ENCODE measurements at regions not wholly inside any gene's neighbourhood (a gene's known extent, or its start where the extent isn't known, plus 50 kb on each side); places are given as distances from the start of the nearest gene placed in this dataset.

DNA sequence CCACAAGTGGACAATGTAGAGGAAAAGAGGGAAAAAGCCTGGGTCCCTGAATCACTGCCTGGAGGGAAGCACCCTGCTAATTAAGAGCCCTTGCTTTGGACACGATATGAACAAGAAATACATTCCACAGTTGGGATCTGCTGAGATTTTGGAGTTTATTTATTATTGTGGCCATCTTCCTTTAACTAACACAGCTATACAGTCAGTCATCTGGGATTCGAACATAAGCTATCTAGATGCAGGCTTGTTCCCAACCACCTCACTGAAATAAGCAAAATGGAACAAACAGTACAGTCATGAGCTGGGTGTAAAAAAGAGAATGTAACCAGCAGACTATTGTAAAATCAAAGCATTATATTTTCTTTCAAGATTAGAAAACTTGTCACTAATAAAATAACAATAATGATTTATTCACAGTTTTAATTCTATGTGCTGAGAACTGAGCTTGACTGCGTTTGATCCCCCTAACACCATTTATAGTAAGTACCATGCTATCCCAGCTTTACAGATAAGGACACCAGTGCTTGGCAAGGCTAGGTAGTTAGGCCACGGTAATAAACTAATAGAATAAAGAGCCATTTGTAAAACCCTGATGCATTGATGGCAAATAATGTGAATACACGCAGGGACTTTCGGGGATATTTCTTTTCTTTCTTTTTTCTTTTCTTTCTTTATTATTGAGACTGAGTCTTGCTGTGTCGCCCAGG lies 223.8 kb upstream of the KLF6 start:
- ATAC-seq, result no peak
- no peak for DNase-seq

DNA sequence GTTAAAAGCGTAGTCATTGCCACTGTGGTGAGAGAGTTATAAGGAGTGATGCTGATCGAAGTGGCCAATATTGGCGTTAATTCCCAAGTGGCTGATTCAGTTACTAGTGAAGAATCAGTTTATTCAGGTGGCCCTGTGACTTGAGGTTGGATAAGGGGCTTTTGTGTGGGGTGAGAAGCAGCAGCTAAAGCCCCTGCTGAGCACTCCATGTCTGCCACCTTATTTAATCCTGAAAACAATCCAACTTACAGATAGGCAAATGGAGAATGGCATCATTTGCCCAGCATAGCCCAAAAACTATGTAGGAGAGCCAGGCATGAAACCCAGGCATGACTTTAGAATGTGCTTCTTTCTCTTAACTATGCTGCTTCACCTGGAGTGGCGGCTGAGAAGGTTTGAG lies 222.8 kb upstream of the KLF6 start:
- ATAC-seq, result no peak
- Mint-ChIP-seq H3K27me3 (peaks cover 7% of the 10 kb centered on the region), H3K4me3 (no peak overlapping the region), H3K4me1 (peaks cover 16% of the 10 kb centered on the region), H3K9me3 (no peaks in the 10 kb centered on the region), H3K27ac (no peak overlapping the region)
- no peak for DNase-seq

More for the DNA sequence above, 223.8 kb upstream of the KLF6 start:
- Mint-ChIP-seq H3K27me3 (peaks cover 5% of the 10 kb centered on the region), H3K4me3 (no peak overlapping the region), H3K27ac (no peak overlapping the region), H3K9me3 (no peaks in the 10 kb centered on the region), H3K4me1 (peaks cover 26% of the 10 kb centered on the region)

DNA sequence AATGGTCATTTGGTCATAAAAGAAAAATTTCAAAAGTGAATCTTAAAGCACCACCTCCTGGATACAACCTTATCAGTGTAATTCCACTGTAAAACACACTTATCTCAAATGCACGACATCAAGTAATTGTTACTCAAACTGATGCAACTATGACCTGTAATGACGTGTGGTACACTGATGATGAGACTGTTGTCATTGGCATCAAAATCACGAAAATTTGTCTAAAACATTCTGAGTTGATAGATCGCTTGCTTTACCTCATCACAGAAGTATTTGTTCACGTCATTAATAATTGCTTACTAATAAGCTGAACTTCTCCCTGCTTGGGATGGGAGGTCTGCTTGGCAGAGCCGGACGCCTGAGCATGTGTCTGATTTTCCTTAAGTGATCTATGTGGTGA lies 221.8 kb upstream of the KLF6 start:
- DNase-seq (no peak), ATAC-seq (no peak)
- Mint-ChIP-seq H3K4me3 (no peak overlapping the region), H3K4me1 (peaks cover 13% of the 10 kb centered on the region), H3K9me3 (no peaks in the 10 kb centered on the region), H3K27me3 (peaks cover 7% of the 10 kb centered on the region), H3K27ac (no peak overlapping the region)

DNA sequence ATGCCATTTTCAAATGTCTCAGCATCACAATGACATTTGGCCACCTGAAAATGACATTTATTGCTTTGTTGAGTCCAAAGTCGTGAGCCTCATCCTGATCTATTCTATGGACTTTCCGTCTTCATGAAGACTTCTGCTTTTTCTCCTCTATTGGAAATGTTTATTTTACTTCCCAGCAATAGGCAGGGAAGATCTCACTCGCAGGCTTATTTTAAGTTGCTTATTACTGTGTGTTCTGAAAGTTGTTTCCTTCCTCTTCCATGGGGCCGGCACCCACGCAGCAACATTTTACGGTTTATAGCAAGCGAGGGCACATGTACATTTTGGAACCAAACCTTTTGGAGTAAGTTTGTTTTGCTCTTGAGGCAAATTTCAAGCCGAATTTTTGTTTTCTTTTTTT lies 221.0 kb upstream of the KLF6 start:
- H3K9me3 Mint-ChIP-seq, result peaks cover 0 to 5% of the 10 kb centered on the region in 2 donors
- H3K4me1 Mint-ChIP-seq, result peaks cover 13% of the 10 kb centered on the region
- DNase-seq (no peak), ATAC-seq (no peak)
- H3K27me3 Mint-ChIP-seq, result peaks cover 12% of the 10 kb centered on the region
- no peak overlapping the region for H3K4me3 Mint-ChIP-seq
- H3K27ac Mint-ChIP-seq, result no peak overlapping the region

DNA sequence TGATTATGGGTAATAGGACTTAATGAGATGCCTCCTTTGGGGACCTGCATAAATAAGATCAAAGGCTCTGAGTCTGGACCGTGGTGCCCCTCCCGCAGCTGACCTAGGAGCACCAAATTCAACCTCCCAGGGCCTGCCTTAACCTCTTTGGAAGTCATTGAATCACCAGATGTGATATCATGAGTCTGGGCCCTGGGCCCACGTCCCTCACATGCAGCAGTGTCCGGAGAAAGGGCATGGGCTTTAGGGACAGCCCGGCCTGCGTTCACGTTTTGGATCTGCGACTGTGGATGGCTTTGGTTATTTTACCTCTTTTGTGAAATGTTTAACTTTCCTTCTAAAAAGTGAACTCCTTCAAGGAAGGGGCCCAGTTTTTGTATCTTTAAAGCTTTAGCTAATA lies 220.0 kb upstream of the KLF6 start:
- DNase-seq, result no peak
- Mint-ChIP-seq H3K9me3 (peaks cover 8 to 15% of the 10 kb centered on the region in 2 donors), H3K4me3 (no peak overlapping the region), H3K4me1 (peaks cover 13% of the 10 kb centered on the region), H3K27ac (no peak overlapping the region), H3K27me3 (peaks cover 14% of the 10 kb centered on the region)
- no peak for ATAC-seq

DNA sequence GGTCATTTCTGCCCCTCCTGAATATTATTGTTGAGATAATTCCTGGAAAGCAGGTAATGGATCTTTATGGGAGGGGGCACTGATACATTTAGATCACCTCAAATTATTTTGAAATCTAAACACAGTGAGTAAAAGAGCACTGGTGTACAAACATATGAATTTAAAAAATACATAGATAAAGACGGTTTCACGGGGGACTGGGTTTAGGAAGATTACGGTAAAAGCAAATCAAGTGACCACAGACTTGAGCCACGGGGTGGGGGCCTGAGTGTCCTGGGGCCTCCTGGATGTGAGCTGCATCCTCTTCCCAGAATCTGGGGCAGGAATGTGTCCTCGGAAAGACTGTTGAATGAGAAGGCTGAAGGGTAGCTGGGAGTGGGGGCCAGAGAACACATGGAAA lies 219.1 kb upstream of the KLF6 start:
- H3K27ac Mint-ChIP-seq, result no peak overlapping the region
- peaks cover 13% of the 10 kb centered on the region for H3K4me1 Mint-ChIP-seq
- H3K27me3 Mint-ChIP-seq, result peaks cover 14% of the 10 kb centered on the region
- H3K9me3 Mint-ChIP-seq, result peaks cover 9 to 18% of the 10 kb centered on the region in 2 donors
- DNase-seq, result no peak
- no peak overlapping the region for H3K4me3 Mint-ChIP-seq
- no peak for ATAC-seq

DNA sequence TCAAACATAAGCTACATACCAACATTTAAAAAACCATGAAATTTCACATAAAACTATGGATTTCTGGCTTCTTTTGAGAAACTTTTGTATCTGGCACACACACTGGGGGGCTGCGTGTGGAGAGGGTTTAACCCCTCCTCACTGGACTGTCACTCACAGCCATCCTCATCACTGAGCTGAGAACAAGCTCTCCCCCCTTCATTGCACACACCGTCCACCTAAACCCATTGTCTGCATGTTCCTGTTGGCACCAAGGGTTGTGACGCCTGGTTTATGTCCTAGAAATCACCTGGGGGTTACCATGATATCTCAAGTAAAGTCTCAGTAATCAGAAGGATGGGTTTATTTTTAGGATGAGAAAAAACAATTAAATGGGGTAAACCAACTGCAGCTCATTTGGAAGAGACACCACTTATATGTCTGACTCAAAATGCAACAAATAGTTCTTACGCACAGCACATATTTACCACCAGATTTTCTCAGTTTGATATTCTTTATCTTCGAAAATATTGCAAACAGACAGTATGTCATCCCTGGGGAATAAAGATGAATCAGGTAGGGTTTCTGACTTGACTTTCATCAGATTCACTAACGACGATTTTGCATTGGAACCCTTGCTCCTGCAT lies 218.5 kb upstream of the KLF6 start:
- ATAC-seq (no peak), DNase-seq (no peak)
- Mint-ChIP-seq H3K4me3 (no peak overlapping the region), H3K4me1 (peaks cover 13% of the 10 kb centered on the region), H3K9me3 (peaks cover 9 to 18% of the 10 kb centered on the region in 2 donors), H3K27ac (no peak overlapping the region), H3K27me3 (peaks cover 14% of the 10 kb centered on the region)

DNA sequence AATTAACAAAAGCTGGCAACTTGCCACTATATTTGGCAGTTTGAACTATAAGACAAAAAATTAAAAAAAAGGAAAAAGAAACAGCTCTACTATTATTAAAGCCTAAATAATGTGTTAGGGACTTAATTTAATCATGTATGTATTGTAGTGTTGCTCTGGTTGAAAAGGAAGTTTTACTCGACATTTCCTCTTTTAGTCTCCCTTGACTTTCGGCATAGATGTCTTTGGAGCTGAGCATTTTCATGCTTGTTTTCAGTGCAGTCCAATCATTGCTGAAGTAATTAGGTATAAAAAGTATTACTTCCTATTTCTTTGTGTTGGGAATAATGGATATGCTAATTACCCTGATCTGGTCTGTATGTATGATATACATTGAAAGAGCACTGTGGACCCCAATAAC lies 216.8 kb upstream of the KLF6 start:
- Mint-ChIP-seq H3K27ac (no peak overlapping the region), H3K4me3 (no peak overlapping the region), H3K9me3 (peaks cover 9 to 18% of the 10 kb centered on the region in 2 donors), H3K27me3 (peaks cover 14% of the 10 kb centered on the region), H3K4me1 (peaks cover 9% of the 10 kb centered on the region)
- DNase-seq, result no peak
- no peak for ATAC-seq

DNA sequence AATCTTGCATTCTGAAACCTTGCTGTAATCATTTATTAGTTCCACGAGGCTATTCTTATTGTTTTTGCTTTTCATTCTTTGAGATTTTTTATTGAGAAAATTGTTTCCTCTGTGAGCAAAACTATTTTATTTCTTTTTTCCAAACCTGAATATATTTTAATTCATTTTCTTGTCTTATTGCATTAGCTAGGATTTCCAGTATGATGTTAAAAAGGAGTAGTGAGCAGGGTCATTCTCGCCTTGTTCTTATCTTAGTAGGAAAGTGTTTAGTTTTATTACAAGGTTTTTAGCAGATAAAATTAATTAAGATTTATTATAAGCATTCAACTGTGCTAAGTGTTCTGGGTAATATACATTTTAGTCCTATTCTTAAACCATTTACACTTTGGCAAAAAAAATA lies 214.6 kb upstream of the KLF6 start:
- H3K27ac Mint-ChIP-seq, result no peak overlapping the region
- peaks cover 14% of the 10 kb centered on the region for H3K27me3 Mint-ChIP-seq
- H3K4me1 Mint-ChIP-seq, result peaks cover 14% of the 10 kb centered on the region
- H3K4me3 Mint-ChIP-seq, result no peak overlapping the region
- DNase-seq (no peak), ATAC-seq (no peak)
- H3K9me3 Mint-ChIP-seq, result peaks cover 9 to 18% of the 10 kb centered on the region in 2 donors

DNA sequence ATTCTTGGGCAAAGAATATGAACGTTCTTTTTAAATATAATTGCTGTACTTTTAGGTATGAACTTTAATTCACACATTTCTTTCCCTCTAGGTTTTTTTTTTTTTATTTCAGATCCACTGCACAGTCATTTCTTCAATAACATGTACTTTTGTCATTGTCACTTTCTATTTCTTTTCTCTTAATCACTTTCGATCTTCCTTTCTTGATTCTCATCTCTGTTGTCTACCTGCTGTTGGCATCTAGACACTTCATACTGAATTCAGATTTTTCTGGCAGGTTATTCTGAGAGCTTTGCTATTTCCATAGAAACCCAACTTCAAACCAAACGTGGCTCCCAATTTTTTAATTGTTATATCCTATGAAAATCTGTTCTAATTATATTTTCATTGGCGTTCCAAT lies 211.7 kb upstream of the KLF6 start:
- Mint-ChIP-seq H3K4me1 (peaks cover 20% of the 10 kb centered on the region), H3K4me3 (no peak overlapping the region), H3K9me3 (peaks cover 9 to 18% of the 10 kb centered on the region in 2 donors), H3K27me3 (peaks cover 7% of the 10 kb centered on the region), H3K27ac (no peak overlapping the region)
- DNase-seq, result no peak
- no peak for ATAC-seq

DNA sequence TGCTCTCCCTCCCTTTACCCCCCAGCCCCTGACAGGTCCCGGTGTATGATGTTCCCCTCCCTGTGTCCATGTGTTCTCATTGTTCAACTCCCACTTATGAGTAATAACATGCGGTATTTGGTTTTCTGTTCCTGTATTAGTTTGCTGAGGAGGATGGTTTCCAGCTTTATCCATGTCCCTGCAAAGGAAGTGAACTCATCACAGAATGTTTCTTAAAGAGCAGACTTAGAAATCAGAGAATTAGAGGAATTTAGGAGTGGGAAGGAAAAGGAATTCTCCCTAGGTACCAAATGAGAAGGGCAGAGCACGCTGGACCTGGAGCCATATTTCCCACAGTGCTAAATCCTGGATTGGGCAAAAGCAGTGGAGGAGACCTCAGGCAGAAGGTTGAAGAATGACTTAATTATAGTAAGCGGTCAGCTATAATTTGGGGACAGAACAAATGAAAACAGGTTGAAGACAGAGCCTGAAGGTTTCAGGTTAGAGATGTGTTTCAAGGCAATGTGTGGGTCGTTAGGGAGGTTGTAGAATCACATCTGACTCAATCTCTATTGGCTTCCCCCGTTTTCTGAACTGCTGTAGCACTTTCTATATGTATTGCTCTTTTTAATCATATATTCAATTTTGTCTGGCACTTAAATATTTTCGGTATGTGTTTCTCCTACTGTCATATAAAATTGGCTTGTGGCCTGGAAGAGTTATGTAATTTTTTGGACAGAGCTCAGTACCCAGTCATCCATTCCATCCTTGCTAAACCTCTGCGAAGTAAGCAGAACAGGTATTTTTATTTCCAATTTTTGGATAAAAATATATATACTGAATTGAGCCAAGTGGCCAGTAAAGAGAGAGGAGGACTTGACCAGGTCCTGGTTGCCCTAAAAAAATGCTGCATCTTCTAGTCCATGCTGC lies 210.5 kb upstream of the KLF6 start:
- no peak for ATAC-seq
- no peak overlapping the region for H3K27ac Mint-ChIP-seq
- no peaks in the 10 kb centered on the region for H3K27me3 Mint-ChIP-seq
- no peak overlapping the region for H3K4me3 Mint-ChIP-seq
- H3K4me1 Mint-ChIP-seq, result peaks cover 20% of the 10 kb centered on the region
- H3K9me3 Mint-ChIP-seq, result peaks cover 7 to 8% of the 10 kb centered on the region in 2 donors
- DNase-seq, result no peak

DNA sequence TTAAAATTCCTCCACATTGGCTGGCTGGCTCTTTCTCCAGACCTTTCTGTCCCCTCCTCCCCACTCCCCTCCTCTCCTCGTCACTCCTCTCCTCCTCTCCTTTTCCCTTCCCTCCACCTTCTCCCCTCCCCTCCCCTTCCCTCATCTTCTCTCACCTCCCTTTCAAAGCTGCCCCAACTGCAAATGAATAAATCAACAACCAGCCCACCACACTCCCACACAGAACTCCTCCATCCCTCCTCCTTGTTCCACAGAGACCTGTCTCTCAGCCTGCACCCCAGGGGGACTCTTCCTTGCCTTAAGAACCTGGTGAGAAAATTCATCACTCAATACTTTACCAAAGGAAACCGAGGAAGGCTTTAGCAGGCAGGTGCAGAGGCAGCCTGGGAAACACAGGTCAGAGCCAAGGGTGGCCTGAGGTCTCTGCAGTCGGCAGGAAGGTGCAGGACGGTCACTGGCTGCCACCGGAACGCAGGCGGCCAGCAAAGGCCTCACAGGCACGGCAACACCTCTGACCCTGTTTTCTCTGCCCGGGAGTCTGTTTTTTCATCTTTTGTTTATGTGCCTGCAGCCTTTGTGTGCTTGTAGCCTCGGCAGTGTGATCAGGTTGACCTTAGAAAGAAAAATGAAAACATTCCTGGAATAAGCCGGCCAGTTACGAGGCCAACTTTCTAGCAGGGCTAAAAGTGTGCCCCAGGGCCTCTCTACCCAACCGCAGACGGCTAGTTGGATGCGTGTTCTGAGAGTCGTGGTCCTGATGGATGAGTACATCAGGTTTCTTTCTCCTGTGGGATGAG lies 207.6 kb upstream of the KLF6 start:
- Mint-ChIP-seq H3K4me1 (peaks cover 31% of the 10 kb centered on the region), H3K27ac (no peak overlapping the region), H3K27me3 (no peaks in the 10 kb centered on the region), H3K9me3 (no peaks in the 10 kb centered on the region), H3K4me3 (no peak overlapping the region)
- ATAC-seq (no peak), DNase-seq (no peak)

DNA sequence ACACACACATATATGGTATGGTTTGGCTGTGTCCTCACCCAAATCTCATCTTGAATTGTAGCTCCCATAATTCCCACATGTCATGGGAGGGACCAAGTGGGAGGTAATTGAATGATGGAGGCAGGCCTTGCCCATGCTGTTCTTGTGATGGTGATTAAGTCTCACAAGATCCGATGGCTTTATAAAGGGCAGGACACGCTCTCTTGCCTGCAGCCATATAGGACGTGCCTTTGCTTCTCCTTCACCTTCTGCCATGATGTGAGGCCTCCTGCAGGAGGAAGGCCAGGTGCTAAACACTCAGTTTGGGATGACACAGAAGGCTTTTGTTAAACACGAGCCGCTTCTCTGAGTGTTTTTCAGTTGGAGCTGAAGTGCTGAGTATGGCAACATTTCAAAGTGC lies 205.3 kb upstream of the KLF6 start:
- DNase-seq (no peak), ATAC-seq (no peak)
- H3K27ac Mint-ChIP-seq, result no peak overlapping the region
- H3K4me3 Mint-ChIP-seq, result no peak overlapping the region
- H3K4me1 Mint-ChIP-seq, result peaks cover 21% of the 10 kb centered on the region
- no peaks in the 10 kb centered on the region for H3K27me3 Mint-ChIP-seq
- H3K9me3 Mint-ChIP-seq, result no peaks in the 10 kb centered on the region

DNA sequence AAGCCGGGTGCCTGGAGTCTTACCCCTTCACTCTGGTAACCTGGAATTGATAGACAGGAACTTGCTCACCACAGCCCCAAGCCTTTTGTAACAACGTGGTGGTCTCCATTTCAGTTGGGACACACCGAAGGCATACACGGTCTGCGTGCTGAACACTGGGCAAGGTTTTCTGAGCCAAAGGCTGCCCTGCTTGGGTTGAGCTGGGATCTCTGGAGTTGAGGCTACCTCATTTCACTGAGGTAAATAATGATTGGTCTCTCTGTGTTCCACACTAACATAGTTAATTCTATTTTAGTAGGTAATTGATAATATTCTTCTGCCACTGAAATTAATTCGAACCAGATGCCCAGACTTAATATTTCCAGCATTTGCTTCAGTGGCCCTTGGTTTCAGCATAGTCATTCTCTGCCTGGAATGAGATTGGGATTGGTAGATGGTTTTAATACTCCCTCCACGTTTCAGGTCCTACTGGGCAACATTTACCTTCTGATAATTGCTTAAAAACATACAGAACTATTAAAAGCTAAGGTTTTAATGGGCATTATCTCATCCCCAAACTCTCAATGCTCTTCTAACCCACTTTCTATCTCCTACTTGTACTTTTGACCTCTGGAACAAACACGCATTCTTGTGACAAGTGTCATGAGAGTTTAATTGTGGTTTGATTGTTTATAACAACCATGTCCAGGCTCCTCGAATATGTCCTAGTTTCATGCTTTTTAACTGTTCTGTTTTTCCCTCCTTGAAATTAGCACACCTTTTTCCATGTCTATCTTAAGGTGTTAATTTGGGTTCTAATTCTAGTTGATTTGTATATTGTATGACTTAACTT lies 202.3 kb upstream of the KLF6 start:
- Mint-ChIP-seq H3K27me3 (no peaks in the 10 kb centered on the region), H3K27ac (no peak overlapping the region), H3K9me3 (peaks cover 0 to 7% of the 10 kb centered on the region in 2 donors), H3K4me3 (no peak overlapping the region), H3K4me1 (peaks cover 12% of the 10 kb centered on the region)
- ATAC-seq, result no peak
- DNase-seq, result no peak
